HEK293 (cell line): ENCODE measurements at regions not wholly inside any gene's neighbourhood (a gene's known extent, or its start where the extent isn't known, plus 50 kb on each side); places are given as distances from the start of the nearest gene placed in this dataset.

Source experiments
- CTCF ChIA-PET: fragments of 350-600 bp; formaldehyde crosslinking; extraction: SDS; loops from one replicate; lab custom pipeline; 2021; ENCODE audit warnings: antibody characterized with exemption; lab: Yijun Ruan, JAX
- POLR2A ChIA-PET: fragments of 300-600 bp; formaldehyde crosslinking; extraction: SDS; loops from one replicate; lab custom pipeline; 2020; ENCODE audit warnings: antibody characterized with exemption, inconsistent platforms; lab: Yijun Ruan, JAX
- H3K27ac ChIP-seq: fragments of 200-500 bp; sonication (Bioruptor generic); 2 replicates; pipeline ENCODE4 v1.5.1; 2014; ENCODE audit warnings: low read depth, low read length, control low read depth, inconsistent platforms; ENCODE audit errors: extremely low read depth
- H3K36me3 ChIP-seq, 2 experiments: fragments of 200-500 bp in 1 of 2; sonication (Bioruptor generic) in 1 of 2; 1 replicate in 1 of 2; 2 replicates in 1 of 2; pipeline ENCODE4 v1.5.1; 2014 to 2017; ENCODE audit warnings: inconsistent platforms in 2 of 2, low read length in 2 of 2; ENCODE audit not compliant: control insufficient read depth in 2 of 2, insufficient read depth in 1 of 2
- H3K4me1 ChIP-seq: fragments of 200-500 bp; sonication (Bioruptor generic); 2 replicates; pipeline ENCODE4 v1.5.1; 2014; ENCODE audit warnings: mild to moderate bottlenecking, low read length, inconsistent platforms; ENCODE audit not compliant: control insufficient read depth, insufficient read depth
- H3K4me3 ChIP-seq: 2 replicates; pipeline ENCODE4 v1.5.1; 2011; ENCODE audit warnings: low read depth, mild to moderate bottlenecking, control low read depth, low read length, moderate library complexity
- H3K9me3 ChIP-seq: fragments of 200-500 bp; sonication (Bioruptor generic); 2 replicates; pipeline ENCODE4 v1.5.1; 2014; ENCODE audit warnings: low read depth, low read length, inconsistent platforms; ENCODE audit not compliant: control insufficient read depth, insufficient read depth
- BCL6B ChIP-seq: fragments of 450-650 bp; formaldehyde crosslinking; IDR thresholded peaks from 2 replicates; pipeline ENCODE4 v1.5.1; 2017; ENCODE audit warnings: missing biosample characterization, missing genetic modification characterization
- IKZF3 ChIP-seq: fragments of 450-650 bp; IDR thresholded peaks from 2 replicates; pipeline ENCODE4 v1.5.0; 2018; ENCODE audit warnings: missing biosample characterization, mild to moderate bottlenecking, missing genetic modification characterization, moderate library complexity
- KLF1 ChIP-seq: fragments of 450-650 bp; formaldehyde crosslinking; IDR thresholded peaks from 2 replicates; pipeline ENCODE4 v1.5.1; 2016; ENCODE audit warnings: missing biosample characterization, missing genetic modification characterization
- KLF9 ChIP-seq: fragments of 450-650 bp; formaldehyde crosslinking; IDR thresholded peaks from 2 replicates; pipeline ENCODE4 v1.5.1; 2016; ENCODE audit warnings: missing biosample characterization, missing genetic modification characterization, low read depth
- SCRT1 ChIP-seq: fragments of 450-650 bp; formaldehyde crosslinking; IDR thresholded peaks from 2 replicates; pipeline ENCODE4 v1.5.1; 2016; ENCODE audit warnings: missing biosample characterization, missing genetic modification characterization, borderline replicate concordance
- SCRT2 ChIP-seq: fragments of 450-650 bp; formaldehyde crosslinking; IDR thresholded peaks from 2 replicates; pipeline ENCODE4 v1.5.1; 2016; ENCODE audit warnings: missing biosample characterization, missing genetic modification characterization
- SP3 ChIP-seq: fragments of 450-650 bp; formaldehyde crosslinking; IDR thresholded peaks from 2 replicates; pipeline ENCODE4 v1.5.1; 2016; ENCODE audit warnings: missing biosample characterization, missing genetic modification characterization
- TCF7L2 ChIP-seq: IDR thresholded peaks from 2 replicates; pipeline ENCODE4 v1.6.1; 2011; ENCODE audit warnings: low read depth, mild to moderate bottlenecking, inconsistent platforms, low read length, moderate library complexity, borderline replicate concordance
- ZBTB26 ChIP-seq: fragments of 450-650 bp; formaldehyde crosslinking; optimal IDR thresholded peaks from 2 replicates; pipeline ENCODE3; 2016; ENCODE audit warnings: missing biosample characterization, mild to moderate bottlenecking, missing genetic modification characterization
- ZNF112 ChIP-seq: fragments of 450-650 bp; formaldehyde crosslinking; IDR thresholded peaks from 2 replicates; pipeline ENCODE4 v1.5.0; 2017; ENCODE audit warnings: missing biosample characterization, missing genetic modification characterization
- ZNF138 ChIP-seq: fragments of 450-650 bp; formaldehyde crosslinking; IDR thresholded peaks from 2 replicates; pipeline ENCODE4 v1.5.1; 2016; ENCODE audit warnings: missing biosample characterization, missing genetic modification characterization, borderline replicate concordance
- ZNF140 ChIP-seq: fragments of 450-650 bp; formaldehyde crosslinking; IDR thresholded peaks from 2 replicates; pipeline ENCODE4 v1.5.1; 2016; ENCODE audit warnings: missing biosample characterization, missing genetic modification characterization
- ZNF16 ChIP-seq: fragments of 450-650 bp; formaldehyde crosslinking; IDR thresholded peaks from 2 replicates; pipeline ENCODE4 v1.5.1; 2016; ENCODE audit warnings: low read depth, missing biosample characterization, missing genetic modification characterization
- ZNF211 ChIP-seq: fragments of 450-650 bp; formaldehyde crosslinking; IDR thresholded peaks from 2 replicates; pipeline ENCODE4 v1.5.1; 2016; ENCODE audit warnings: low read depth, missing biosample characterization, missing genetic modification characterization
- ZNF24 ChIP-seq: fragments of 450-650 bp; formaldehyde crosslinking; IDR thresholded peaks from 2 replicates; pipeline ENCODE4 v1.5.1; 2016; ENCODE audit warnings: missing biosample characterization, missing genetic modification characterization
- ZNF26 ChIP-seq: fragments of 450-650 bp; formaldehyde crosslinking; IDR thresholded peaks from 2 replicates; pipeline ENCODE4 v1.5.1; 2016; ENCODE audit warnings: missing biosample characterization, missing genetic modification characterization
- ZNF37A ChIP-seq: fragments of 450-650 bp; IDR thresholded peaks from 2 replicates; pipeline ENCODE4 v1.5.1; 2018; ENCODE audit warnings: missing biosample characterization, missing genetic modification characterization
- ZNF501 ChIP-seq: fragments of 450-650 bp; formaldehyde crosslinking; IDR thresholded peaks from 2 replicates; pipeline ENCODE4 v1.5.1; 2016; ENCODE audit warnings: missing biosample characterization, missing genetic modification characterization
- ZNF521 ChIP-seq: fragments of 450-650 bp; formaldehyde crosslinking; IDR thresholded peaks from 2 replicates; pipeline ENCODE4 v1.5.1; 2017; ENCODE audit warnings: missing biosample characterization, mild to moderate bottlenecking, missing genetic modification characterization
- ZNF571 ChIP-seq: fragments of 450-650 bp; formaldehyde crosslinking; IDR thresholded peaks from 2 replicates; pipeline ENCODE4 v1.5.0; 2017; ENCODE audit warnings: missing biosample characterization, missing genetic modification characterization
- ZNF596 ChIP-seq: fragments of 450-650 bp; IDR thresholded peaks from 2 replicates; pipeline ENCODE4 v1.5.0; 2018; ENCODE audit warnings: missing biosample characterization, mild to moderate bottlenecking, missing genetic modification characterization, moderate library complexity
- ZNF629 ChIP-seq: fragments of 450-650 bp; formaldehyde crosslinking; IDR thresholded peaks from 2 replicates; pipeline ENCODE4 v1.5.1; 2017; ENCODE audit warnings: missing biosample characterization, missing genetic modification characterization
- ZNF747 ChIP-seq: fragments of 450-650 bp; formaldehyde crosslinking; IDR thresholded peaks from 2 replicates; pipeline ENCODE4 v1.5.1; 2016; ENCODE audit warnings: missing biosample characterization, missing genetic modification characterization
- ZNF837 ChIP-seq: fragments of 450-650 bp; formaldehyde crosslinking; IDR thresholded peaks from 2 replicates; pipeline ENCODE4 v1.5.1; 2016; ENCODE audit warnings: missing biosample characterization, missing genetic modification characterization
- TF ChIP-seq, protein P1 (sequence below): fragments of 450-650 bp; formaldehyde crosslinking; IDR thresholded peaks from 2 replicates; pipeline ENCODE4 v1.5.0; 2017; ENCODE audit warnings: missing biosample characterization, missing genetic modification characterization, borderline replicate concordance
- TF ChIP-seq, protein P2 (sequence below): fragments of 450-650 bp; formaldehyde crosslinking; IDR thresholded peaks from 2 replicates; pipeline ENCODE4 v1.5.1; 2016; ENCODE audit warnings: missing biosample characterization, missing genetic modification characterization
- TF ChIP-seq, protein P3 (sequence below): fragments of 450-650 bp; formaldehyde crosslinking; IDR thresholded peaks from 2 replicates; pipeline ENCODE4 v1.5.1; 2016; ENCODE audit warnings: missing biosample characterization, missing genetic modification characterization, borderline replicate concordance

- H3K36me3 ChIP-seq = no peaks in the 10 kb centered on the region
- H3K4me1 ChIP-seq = no peaks in the 10 kb centered on the region
- no peak overlapping the region for H3K27ac ChIP-seq
- H3K9me3 ChIP-seq = no peaks in the 10 kb centered on the region
- POLR2A ChIA-PET = no interaction called here
- TF ChIP-seq, protein P1, sequence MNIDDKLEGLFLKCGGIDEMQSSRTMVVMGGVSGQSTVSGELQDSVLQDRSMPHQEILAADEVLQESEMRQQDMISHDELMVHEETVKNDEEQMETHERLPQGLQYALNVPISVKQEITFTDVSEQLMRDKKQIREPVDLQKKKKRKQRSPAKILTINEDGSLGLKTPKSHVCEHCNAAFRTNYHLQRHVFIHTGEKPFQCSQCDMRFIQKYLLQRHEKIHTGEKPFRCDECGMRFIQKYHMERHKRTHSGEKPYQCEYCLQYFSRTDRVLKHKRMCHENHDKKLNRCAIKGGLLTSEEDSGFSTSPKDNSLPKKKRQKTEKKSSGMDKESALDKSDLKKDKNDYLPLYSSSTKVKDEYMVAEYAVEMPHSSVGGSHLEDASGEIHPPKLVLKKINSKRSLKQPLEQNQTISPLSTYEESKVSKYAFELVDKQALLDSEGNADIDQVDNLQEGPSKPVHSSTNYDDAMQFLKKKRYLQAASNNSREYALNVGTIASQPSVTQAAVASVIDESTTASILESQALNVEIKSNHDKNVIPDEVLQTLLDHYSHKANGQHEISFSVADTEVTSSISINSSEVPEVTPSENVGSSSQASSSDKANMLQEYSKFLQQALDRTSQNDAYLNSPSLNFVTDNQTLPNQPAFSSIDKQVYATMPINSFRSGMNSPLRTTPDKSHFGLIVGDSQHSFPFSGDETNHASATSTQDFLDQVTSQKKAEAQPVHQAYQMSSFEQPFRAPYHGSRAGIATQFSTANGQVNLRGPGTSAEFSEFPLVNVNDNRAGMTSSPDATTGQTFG = no peak
- TF ChIP-seq SP3 (tag by site-specific recombination) (no peak), ZNF140 (tag by site-specific recombination) (no peak), ZNF596 (no peak), ZNF37A (no peak), ZNF521 (tag by site-specific recombination) (no peak), ZNF16 (tag by site-specific recombination) (no peak), ZNF24 (no peak), BCL6B (tag by site-specific recombination) (no peak), ZNF747 (no peak), ZBTB26 (no peak), ZNF112 (tag by site-specific recombination) (no peak), ZNF138 (tag by site-specific recombination) (no peak), ZNF26 (tag by site-specific recombination) (no peak)
- H3K4me3 ChIP-seq = no peak overlapping the region
- CTCF ChIA-PET = interaction anchor here (0.5 kb wide), 1 partner anchor 897 kb away, joined by 3 read pairs; no protein-coding TSS in a partner anchor
Measured at GRCh38 chr7:32385316-32385956, 104.7 kb downstream of the LSM5 start.

DNA sequence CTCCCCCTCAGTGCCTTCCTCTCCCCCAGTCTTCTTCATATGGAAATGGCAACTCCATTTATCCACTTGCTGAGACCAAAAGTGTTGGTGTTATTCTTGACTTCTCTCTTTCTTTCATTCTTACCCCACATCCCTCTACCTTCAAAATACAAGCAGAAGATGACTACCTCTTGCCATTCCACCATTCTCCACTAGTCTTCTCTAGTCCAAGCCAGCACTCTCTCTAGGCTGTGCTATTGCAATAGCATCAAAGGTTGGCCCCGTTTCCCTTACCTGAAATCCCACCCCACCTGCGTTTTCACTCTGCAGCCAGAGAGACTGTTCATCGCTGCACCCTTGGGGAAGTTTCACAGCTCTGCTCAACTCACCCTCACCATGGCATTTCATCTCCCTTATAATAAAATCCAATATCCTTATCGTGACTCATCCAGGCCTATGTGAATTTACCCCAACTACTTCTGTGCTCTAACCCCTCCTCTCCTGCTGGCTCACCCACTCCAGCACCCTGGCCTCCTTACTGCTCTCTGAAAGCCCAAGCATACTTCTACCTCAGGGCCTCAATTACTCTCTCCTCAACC is 109.1 kb downstream of the LSM5 start:
- POLR2A ChIA-PET = no interaction called here
- Histone ChIP-seq H3K36me3 (no peaks in the 10 kb centered on the region), H3K9me3 (no peaks in the 10 kb centered on the region), H3K4me3 (no peak overlapping the region), H3K27ac (no peak overlapping the region), H3K4me1 (no peaks in the 10 kb centered on the region)
- CTCF ChIA-PET = interaction anchor here (0.6 kb wide), 1 partner anchor 160 kb away, joined by 3 read pairs; no protein-coding TSS in a partner anchor
- TF ChIP-seq ZNF24 (no peak), IKZF3 (tag by site-specific recombination) (no peak), TCF7L2 (no peak), SCRT2 (tag by site-specific recombination) (no peak), KLF1 (no peak), ZNF501 (tag by site-specific recombination) (no peak), ZNF571 (tag by site-specific recombination) (no peak), KLF9 (tag by site-specific recombination) (no peak), ZNF211 (tag by site-specific recombination) (no peak), SCRT1 (tag by site-specific recombination) (no peak), ZNF837 (tag by site-specific recombination) (no peak), ZNF629 (no peak)
- TF ChIP-seq, protein P2, sequence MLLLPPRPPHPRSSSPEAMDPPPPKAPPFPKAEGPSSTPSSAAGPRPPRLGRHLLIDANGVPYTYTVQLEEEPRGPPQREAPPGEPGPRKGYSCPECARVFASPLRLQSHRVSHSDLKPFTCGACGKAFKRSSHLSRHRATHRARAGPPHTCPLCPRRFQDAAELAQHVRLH = no peak
- TF ChIP-seq, protein P3, sequence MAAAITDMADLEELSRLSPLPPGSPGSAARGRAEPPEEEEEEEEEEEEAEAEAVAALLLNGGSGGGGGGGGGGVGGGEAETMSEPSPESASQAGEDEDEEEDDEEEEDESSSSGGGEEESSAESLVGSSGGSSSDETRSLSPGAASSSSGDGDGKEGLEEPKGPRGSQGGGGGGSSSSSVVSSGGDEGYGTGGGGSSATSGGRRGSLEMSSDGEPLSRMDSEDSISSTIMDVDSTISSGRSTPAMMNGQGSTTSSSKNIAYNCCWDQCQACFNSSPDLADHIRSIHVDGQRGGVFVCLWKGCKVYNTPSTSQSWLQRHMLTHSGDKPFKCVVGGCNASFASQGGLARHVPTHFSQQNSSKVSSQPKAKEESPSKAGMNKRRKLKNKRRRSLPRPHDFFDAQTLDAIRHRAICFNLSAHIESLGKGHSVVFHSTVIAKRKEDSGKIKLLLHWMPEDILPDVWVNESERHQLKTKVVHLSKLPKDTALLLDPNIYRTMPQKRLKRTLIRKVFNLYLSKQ (tag by site-specific recombination) = no peak
